CD14-positive monocyte (primary cell): ENCODE measurements at regions not wholly inside any gene's neighbourhood (a gene's known extent, or its start where the extent isn't known, plus 50 kb on each side); places are given as distances from the start of the nearest gene placed in this dataset.

Experiments
- DNase-seq, 3 donors: peaks; one replicate each; pipeline ENCODE4 v3.0.0-alpha.2; 2011 to 2022
- H2AFZ ChIP-seq: 2 replicates; pipeline ENCODE4 v1.6.0; 2012; ENCODE audit warnings: mild to moderate bottlenecking, low read depth, low read length, inconsistent platforms; ENCODE audit not compliant: insufficient read depth, poor library complexity, severe bottlenecking
- H3K27ac ChIP-seq, 2 donors: 1 replicate in 1 of 2; 2 replicates in 1 of 2; pipeline ENCODE4 v1.5.1; 2012 to 2013; ENCODE audit warnings: low read length in 2 of 2, control low read depth in 1 of 2, inconsistent platforms in 1 of 2, low read depth in 1 of 2, mild to moderate bottlenecking in 1 of 2
- H3K27me3 ChIP-seq, 2 donors: one replicate each; pipeline versions ENCODE4 v1.6.0 to v1.6.1; 2011 to 2013; ENCODE audit warnings: low read length in 2 of 2; ENCODE audit not compliant: control insufficient read depth in 2 of 2, insufficient read depth in 2 of 2
- H3K36me3 ChIP-seq, 2 donors: replicated peaks in 1 of 2; 1 replicate in 1 of 2; 2 replicates in 1 of 2; pipeline versions ENCODE4 v1.5.1 to v1.6.1; 2012 to 2013; ENCODE audit warnings: low read length in 2 of 2, control low read depth in 1 of 2, inconsistent platforms in 1 of 2, mild to moderate bottlenecking in 1 of 2; ENCODE audit not compliant: insufficient read depth in 2 of 2, control insufficient read depth in 1 of 2
- H3K4me1 ChIP-seq, 2 donors: 1 replicate in 1 of 2; 2 replicates in 1 of 2; pipeline versions ENCODE4 v1.5.1 to v1.6.1; 2012 to 2013; ENCODE audit warnings: low read length in 2 of 2, control low read depth in 1 of 2, inconsistent platforms in 1 of 2, mild to moderate bottlenecking in 1 of 2, moderate library complexity in 1 of 2; ENCODE audit not compliant: insufficient read depth in 2 of 2, control insufficient read depth in 1 of 2
- H3K4me2 ChIP-seq: replicated peaks from 2 replicates; pipeline ENCODE3; 2012; ENCODE audit warnings: low read length, moderate library complexity, mild to moderate bottlenecking; ENCODE audit not compliant: poor library complexity, severe bottlenecking; ENCODE audit errors: extremely low read depth
- H3K4me3 ChIP-seq, 3 experiments: fragments of 200-600 bp in 1 of 3; sonication (generic) in 1 of 3; replicated peaks in 1 of 3; 1 replicate in 2 of 3; 2 replicates in 1 of 3; pipeline ENCODE4 v1.5.1; 2011 to 2013; ENCODE audit warnings: low read length in 3 of 3, mild to moderate bottlenecking in 3 of 3, control low read depth in 2 of 3, low read depth in 2 of 3, inconsistent platforms in 1 of 3, moderate library complexity in 1 of 3
- H3K79me2 ChIP-seq: 2 replicates; pipeline ENCODE4 v1.6.0; 2012; ENCODE audit warnings: mild to moderate bottlenecking, control low read depth, inconsistent platforms, low read length, moderate library complexity; ENCODE audit not compliant: insufficient read depth
- H3K9ac ChIP-seq: 2 replicates; pipeline ENCODE4 v1.6.0; 2017; ENCODE audit warnings: low read length, mild to moderate bottlenecking; ENCODE audit not compliant: insufficient read depth, poor library complexity, severe bottlenecking
- H3K9me3 ChIP-seq, 2 donors: replicated peaks in 1 of 2; 1 replicate in 1 of 2; 2 replicates in 1 of 2; pipeline versions ENCODE4 v1.5.1 to v1.6.1; 2012 to 2013; ENCODE audit warnings: low read length in 2 of 2, control low read depth in 1 of 2; ENCODE audit not compliant: control insufficient read depth in 1 of 2, insufficient read depth in 1 of 2
- H4K20me1 ChIP-seq: 2 replicates; pipeline ENCODE4 v1.6.0; 2012; ENCODE audit warnings: mild to moderate bottlenecking, low read length, control low read depth, moderate library complexity; ENCODE audit not compliant: insufficient read depth
- H3K27ac Mint-ChIP-seq, 7 donors: one replicate each; pipeline ENCODE4 v1.8.0; 2020; ENCODE audit warnings: mild to moderate bottlenecking in 7 of 7, mixed read lengths in 7 of 7, moderate library complexity in 6 of 7, inconsistent platforms in 2 of 7
- H3K27me3 Mint-ChIP-seq, 3 donors: one replicate each; pipeline ENCODE4 v1.8.0; 2021 to 2022; ENCODE audit warnings: low read depth in 3 of 3, mild to moderate bottlenecking in 3 of 3, mixed read lengths in 3 of 3, moderate library complexity in 3 of 3, inconsistent platforms in 1 of 3
- H3K36me3 Mint-ChIP-seq, 2 donors: one replicate each; pipeline ENCODE4 v1.8.0; 2020; ENCODE audit warnings: mixed read lengths in 2 of 2, inconsistent platforms in 1 of 2, mild to moderate bottlenecking in 1 of 2
- H3K4me1 Mint-ChIP-seq: one replicate; pipeline ENCODE4 v1.8.0; 2020; ENCODE audit warnings: mild to moderate bottlenecking, mixed read lengths
- H3K4me3 Mint-ChIP-seq, 2 donors: one replicate each; pipeline ENCODE4 v1.8.0; 2020; ENCODE audit warnings: mild to moderate bottlenecking in 2 of 2, mixed read lengths in 2 of 2, moderate library complexity in 1 of 2
- H3K9me3 Mint-ChIP-seq, 7 donors: one replicate each; pipeline ENCODE4 v1.8.0; 2020 to 2022; ENCODE audit warnings: mixed read lengths in 7 of 7, mild to moderate bottlenecking in 6 of 7, moderate library complexity in 6 of 7, inconsistent platforms in 2 of 7
- WGBS: methylation state at CpG from one replicate; pipeline ENCODE4 v1.1.5; 2013; ENCODE audit warnings: missing lambda C conversion rate; ENCODE audit not compliant: insufficient coverage; 5-methylcytosine and 5-hydroxymethylcytosine counted together
- intact Hi-C, 2 donors: fragments of 100-400 bp; cut with micrococcal nuclease; formaldehyde crosslinking; loops; one replicate each; pipeline versions ENCODE4 v1.15.0 to v1.15.1; 2023
- TF ChIP-seq, protein P1 (sequence below): fragments of 200-600 bp; IDR thresholded peaks from one replicate; pipeline ENCODE4 v1.8.0; 2022; ENCODE audit warnings: antibody characterized with exemption, mild to moderate bottlenecking

DNA sequence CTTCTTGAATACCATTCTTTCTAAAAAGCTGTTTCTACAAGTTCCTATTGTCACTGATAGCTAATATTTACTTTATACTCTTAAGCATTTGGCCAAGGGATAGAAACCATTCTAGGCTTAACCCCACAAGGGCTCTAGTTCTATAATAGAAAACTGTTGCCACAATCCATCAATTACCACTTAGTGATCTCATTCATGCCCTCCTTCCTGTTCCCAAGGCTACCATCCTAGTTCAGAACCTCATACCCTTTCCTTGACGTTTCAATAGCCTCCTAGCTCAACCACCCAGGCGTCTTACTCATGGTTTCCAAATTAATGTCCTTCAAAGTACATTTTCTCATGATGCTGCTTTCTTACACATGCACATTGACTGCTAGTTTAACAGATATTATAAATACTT, 493.5 kb downstream of the NAV3 start:
- WGBS: no CpG with 5 or more reads among the region's 2 CpGs
- no peaks in the 10 kb centered on the region for H3K36me3 Mint-ChIP-seq
- intact Hi-C loops: no loop called here

DNA sequence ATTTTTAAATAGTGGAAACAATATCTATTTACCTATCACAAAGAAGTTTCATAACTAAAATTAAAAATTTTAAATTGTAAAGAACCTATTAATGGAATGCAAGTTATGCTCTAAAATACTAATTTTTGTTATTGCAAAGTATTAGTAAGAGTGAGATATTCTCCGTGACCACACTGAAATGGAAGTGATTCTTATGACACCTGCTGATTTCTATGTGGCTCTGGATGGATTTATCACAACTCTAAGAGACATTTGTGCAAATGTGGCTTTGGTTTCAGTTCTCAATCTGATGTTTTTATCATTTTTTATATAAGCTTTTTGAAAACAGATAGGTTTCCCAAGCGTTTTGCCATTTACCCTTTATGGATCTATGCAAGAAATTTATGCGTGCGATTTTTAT, 497.8 kb downstream of the NAV3 start:
- H2AFZ ChIP-seq: no peak overlapping the region
- WGBS: no CpG with 5 or more reads among the region's 4 CpGs
- H3K4me3 Mint-ChIP-seq: no peak overlapping the region
- no peak overlapping the region for H3K9ac ChIP-seq
- TF ChIP-seq, protein P1, sequence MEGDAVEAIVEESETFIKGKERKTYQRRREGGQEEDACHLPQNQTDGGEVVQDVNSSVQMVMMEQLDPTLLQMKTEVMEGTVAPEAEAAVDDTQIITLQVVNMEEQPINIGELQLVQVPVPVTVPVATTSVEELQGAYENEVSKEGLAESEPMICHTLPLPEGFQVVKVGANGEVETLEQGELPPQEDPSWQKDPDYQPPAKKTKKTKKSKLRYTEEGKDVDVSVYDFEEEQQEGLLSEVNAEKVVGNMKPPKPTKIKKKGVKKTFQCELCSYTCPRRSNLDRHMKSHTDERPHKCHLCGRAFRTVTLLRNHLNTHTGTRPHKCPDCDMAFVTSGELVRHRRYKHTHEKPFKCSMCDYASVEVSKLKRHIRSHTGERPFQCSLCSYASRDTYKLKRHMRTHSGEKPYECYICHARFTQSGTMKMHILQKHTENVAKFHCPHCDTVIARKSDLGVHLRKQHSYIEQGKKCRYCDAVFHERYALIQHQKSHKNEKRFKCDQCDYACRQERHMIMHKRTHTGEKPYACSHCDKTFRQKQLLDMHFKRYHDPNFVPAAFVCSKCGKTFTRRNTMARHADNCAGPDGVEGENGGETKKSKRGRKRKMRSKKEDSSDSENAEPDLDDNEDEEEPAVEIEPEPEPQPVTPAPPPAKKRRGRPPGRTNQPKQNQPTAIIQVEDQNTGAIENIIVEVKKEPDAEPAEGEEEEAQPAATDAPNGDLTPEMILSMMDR: no peak
- H3K4me3 ChIP-seq: no peak overlapping the region
- H3K4me1 ChIP-seq: no peaks in the 10 kb centered on the region
- H3K4me1 Mint-ChIP-seq: no peaks in the 10 kb centered on the region
- no peaks in the 10 kb centered on the region for H3K9me3 ChIP-seq
- no peaks in the 10 kb centered on the region for H4K20me1 ChIP-seq
- H3K27ac Mint-ChIP-seq: no peak overlapping the region
- DNase-seq: no peak
- H3K36me3 Mint-ChIP-seq: no peaks in the 10 kb centered on the region
- H3K4me2 ChIP-seq: no peak overlapping the region
- H3K27me3 Mint-ChIP-seq: no peaks in the 10 kb centered on the region
- intact Hi-C loops: no loop called here
- H3K79me2 ChIP-seq: no peaks in the 10 kb centered on the region
- H3K9me3 Mint-ChIP-seq: peaks cover 0 to 3% (median 0%) of the 10 kb centered on the region in 7 donors
- no peaks in the 10 kb centered on the region for H3K36me3 ChIP-seq
- no peak overlapping the region for H3K27ac ChIP-seq
- no peaks in the 10 kb centered on the region for H3K27me3 ChIP-seq

More for the DNA sequence above, 493.5 kb downstream of the NAV3 start:
- Histone ChIP-seq H3K27ac (no peak overlapping the region), H3K4me3 (no peak overlapping the region), H3K4me1 (no peaks in the 10 kb centered on the region), H3K9me3 (no peaks in the 10 kb centered on the region), H2AFZ (no peak overlapping the region), H3K36me3 (no peaks in the 10 kb centered on the region), H4K20me1 (no peaks in the 10 kb centered on the region), H3K9ac (no peak overlapping the region), H3K27me3 (no peaks in the 10 kb centered on the region), H3K79me2 (no peaks in the 10 kb centered on the region), H3K4me2 (no peak overlapping the region)
- Mint-ChIP-seq H3K9me3 (peaks cover 0 to 2% (median 1%) of the 10 kb centered on the region in 7 donors), H3K27ac (no peak overlapping the region), H3K4me1 (no peaks in the 10 kb centered on the region), H3K4me3 (no peak overlapping the region), H3K27me3 (no peaks in the 10 kb centered on the region)
- TF ChIP-seq, protein P1: no peak
- DNase-seq: no peak
